ENCODE measurements at regions not wholly inside any gene's neighbourhood (a gene's known extent, or its start where the extent isn't known, plus 50 kb on each side); places are given as distances from the start of the nearest gene placed in this dataset.
"Not testable (repeated sequence)": the region's sequence is repeated elsewhere in the genome, so short reads cannot be mapped to it uniquely, and the experiment has no call there.

GRCh38 chr3:72067721-72068120 is 282.8 kb upstream of the PROK2 start:
- TF ChIP-seq CTCF (IDR thresholded peaks at IDR 0.05; ENCODE audit: low read length, missing control alignments), result no peak
- no peak overlapping the region for H3K4me3 ChIP-seq (replicated peaks; ENCODE audit: low read depth, low read length)
- DNase-seq (ENCODE audit: low read depth), result no peak

GRCh38 chr3:72065872-72066641 is 281.1 kb upstream of the PROK2 start:
- H3K4me3 ChIP-seq (replicated peaks; ENCODE audit: low read depth, low read length), result no peak overlapping the region
- no peak for TF ChIP-seq CTCF (IDR thresholded peaks at IDR 0.05; ENCODE audit: low read length, missing control alignments)
- DNase-seq (ENCODE audit: low read depth), result no peak

GRCh38 chr3:72065236-72065635 is 280.3 kb upstream of the PROK2 start:
- TF ChIP-seq CTCF (IDR thresholded peaks at IDR 0.05; ENCODE audit: low read length, missing control alignments), result no peak
- no peak overlapping the region for H3K4me3 ChIP-seq (replicated peaks; ENCODE audit: low read depth, low read length)
- DNase-seq (ENCODE audit: low read depth), result no peak

GRCh38 chr3:72064727-72065126 is 279.8 kb upstream of the PROK2 start:
- DNase-seq (ENCODE audit: low read depth); H3K4me3 ChIP-seq (replicated peaks; ENCODE audit: low read depth, low read length): not testable (repeated sequence)

- no peak for DNase-seq (ENCODE audit: low read depth)
- no peak for TF ChIP-seq CTCF (IDR thresholded peaks at IDR 0.05; ENCODE audit: low read length, missing control alignments)
- no peak overlapping the region for H3K4me3 ChIP-seq (replicated peaks; ENCODE audit: low read depth, low read length)
Measured at GRCh38 chr3:72062017-72062416, 277.1 kb upstream of the PROK2 start.

GRCh38 chr3:72060447-72061034 is 275.6 kb upstream of the PROK2 start:
- H3K4me3 ChIP-seq (replicated peaks; ENCODE audit: low read depth, low read length), result no peak overlapping the region
- TF ChIP-seq CTCF (IDR thresholded peaks at IDR 0.05; ENCODE audit: low read length, missing control alignments), result no peak
- no peak for DNase-seq (ENCODE audit: low read depth)

- no peak for DNase-seq (ENCODE audit: low read depth)
- H3K4me3 ChIP-seq (replicated peaks; ENCODE audit: low read depth, low read length), result no peak overlapping the region
- no peak for TF ChIP-seq CTCF (IDR thresholded peaks at IDR 0.05; ENCODE audit: low read length, missing control alignments)
Measured at GRCh38 chr3:72058493-72059081, 273.6 kb upstream of the PROK2 start.

All from fibroblast of pulmonary artery (primary cell).